ENCODE measurements at regions not wholly inside any gene's neighbourhood (a gene's known extent, or its start where the extent isn't known, plus 50 kb on each side); places are given as distances from the start of the nearest gene placed in this dataset.

- DNase-seq = no peak
These were observed 113.3 kb upstream of the SERP2 start for GRCh38 chr13:44260336-44260735.

GRCh38 chr13:44263751-44264620 lies 109.6 kb upstream of the SERP2 start:
- DNase-seq = no peak

- no peak for DNase-seq
These were observed 107.3 kb upstream of the SERP2 start for GRCh38 chr13:44266305-44266704.

- DNase-seq = no peak
These were observed 106.9 kb upstream of the SERP2 start for GRCh38 chr13:44266772-44267171.

GRCh38 chr13:44267203-44267602 lies 106.4 kb upstream of the SERP2 start:
- no peak for DNase-seq

- no peak for DNase-seq
These were observed 105.6 kb upstream of the SERP2 start for GRCh38 chr13:44267980-44268379.

GRCh38 chr13:44268980-44269379 lies 104.6 kb upstream of the SERP2 start:
- no peak for DNase-seq

- DNase-seq = no peak
These were observed 103.5 kb upstream of the SERP2 start for GRCh38 chr13:44270150-44270549.

- DNase-seq = no peak
These were observed 102.6 kb upstream of the SERP2 start for GRCh38 chr13:44271031-44271455.

GRCh38 chr13:44271473-44271872 lies 102.2 kb upstream of the SERP2 start:
- DNase-seq = no peak

- no peak for DNase-seq
These were observed 101.7 kb upstream of the SERP2 start for GRCh38 chr13:44271915-44272341.

- no peak for DNase-seq
These were observed 100.9 kb upstream of the SERP2 start for GRCh38 chr13:44272692-44273091.

- DNase-seq = no peak
These were observed 100.4 kb upstream of the SERP2 start for GRCh38 chr13:44273216-44273615.

- DNase-seq = no peak
These were observed 99.4 kb upstream of the SERP2 start for GRCh38 chr13:44273991-44274770.

GRCh38 chr13:44274771-44275205 lies 98.8 kb upstream of the SERP2 start:
- no peak for DNase-seq

- no peak for DNase-seq
These were observed 98.2 kb upstream of the SERP2 start for GRCh38 chr13:44275381-44275780.

GRCh38 chr13:44276061-44276460 lies 97.6 kb upstream of the SERP2 start:
- DNase-seq = no peak

GRCh38 chr13:44277459-44277858 lies 96.2 kb upstream of the SERP2 start:
- DNase-seq = no peak

GRCh38 chr13:44278166-44278565 lies 95.5 kb upstream of the SERP2 start:
- DNase-seq = no peak

- DNase-seq = no peak
These were observed 93.2 kb upstream of the SERP2 start for GRCh38 chr13:44280456-44280855.

GRCh38 chr13:44281252-44282000 lies 92.2 kb upstream of the SERP2 start:
- DNase-seq = no peak

GRCh38 chr13:44283600-44283999 lies 90.0 kb upstream of the SERP2 start:
- DNase-seq = no peak

GRCh38 chr13:44287958-44288357 lies 85.7 kb upstream of the SERP2 start:
- DNase-seq = no peak

Measured in stimulated activated CD4-positive, alpha-beta T cell treated with anti-CD3 and anti-CD28 coated beads, Interleukin-1b, Interleukin-23, amount 100 ng/mL, for 48 hours (primary cell).